Fibroblast of pulmonary artery (primary cell): ENCODE measurements at regions not wholly inside any gene's neighbourhood (a gene's known extent, or its start where the extent isn't known, plus 50 kb on each side); places are given as distances from the start of the nearest gene placed in this dataset.
"Not testable (repeated sequence)": the region's sequence is repeated elsewhere in the genome, so short reads cannot be mapped to it uniquely, and the experiment has no call there.

Source experiments
- DNase-seq: peaks from one replicate; pipeline ENCODE4 v3.0.0-alpha.2; 2010; ENCODE audit warnings: low read depth
- H3K4me3 ChIP-seq: replicated peaks from 2 replicates; pipeline ENCODE4 v1.5.1; 2011; ENCODE audit warnings: low read depth, mild to moderate bottlenecking, control low read depth, low read length, moderate library complexity
- CTCF ChIP-seq: IDR thresholded peaks from 2 replicates; pipeline ENCODE4 v1.5.1; 2011; ENCODE audit warnings: mild to moderate bottlenecking, control low read depth, low read length, inconsistent platforms; ENCODE audit errors: missing control alignments

GRCh38 chr5:135173662-135174290 lies 139.7 kb upstream of the PITX1 start:
- DNase-seq: no peak
- no peak for TF ChIP-seq CTCF
- no peak overlapping the region for H3K4me3 ChIP-seq

- DNase-seq: no peak
- H3K4me3 ChIP-seq: no peak overlapping the region
- no peak for TF ChIP-seq CTCF
These were observed 138.7 kb upstream of the PITX1 start for GRCh38 chr5:135172718-135173117.

GRCh38 chr5:135171336-135171735 lies 137.3 kb upstream of the PITX1 start:
- no peak for DNase-seq
- TF ChIP-seq CTCF: no peak
- no peak overlapping the region for H3K4me3 ChIP-seq

- H3K4me3 ChIP-seq: no peak overlapping the region
- TF ChIP-seq CTCF: no peak
- no peak for DNase-seq
These were observed 136.5 kb upstream of the PITX1 start for GRCh38 chr5:135170500-135170899.

- H3K4me3 ChIP-seq: no peak overlapping the region
- DNase-seq: no peak
These were observed 135.7 kb upstream of the PITX1 start for GRCh38 chr5:135169753-135170152.

GRCh38 chr5:135167634-135168033 lies 133.6 kb upstream of the PITX1 start:
- no peak for TF ChIP-seq CTCF
- H3K4me3 ChIP-seq: no peak overlapping the region
- no peak for DNase-seq

More at GRCh38 chr5:135169753-135170152, 135.7 kb upstream of the PITX1 start:
- no peak for TF ChIP-seq CTCF

GRCh38 chr5:135164873-135165614 lies 131.0 kb upstream of the PITX1 start:
- H3K4me3 ChIP-seq, DNase-seq: not testable (repeated sequence)
